ENCODE measurements at regions not wholly inside any gene's neighbourhood (a gene's known extent, or its start where the extent isn't known, plus 50 kb on each side); places are given as distances from the start of the nearest gene placed in this dataset.

DNA sequence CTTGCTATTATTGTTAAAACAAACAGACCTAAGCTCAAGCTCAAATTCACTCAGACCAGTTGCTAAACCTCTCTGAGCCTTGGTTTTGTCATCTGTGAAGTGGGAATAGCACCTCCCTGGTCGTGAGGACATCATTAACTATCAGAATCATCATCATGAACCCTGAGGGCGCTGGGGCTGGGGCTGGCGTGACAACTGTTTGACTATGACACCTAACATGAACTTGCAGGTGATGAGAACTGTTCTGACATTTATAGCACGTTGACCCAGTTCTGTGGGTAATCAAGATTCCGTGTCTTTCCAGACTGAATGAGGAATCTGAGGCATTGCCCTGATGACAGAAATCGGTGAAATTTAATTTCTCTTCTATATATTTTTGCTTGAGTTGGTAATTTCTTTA, 71.3 kb upstream of the CDH5 start:
- no peak for DNase-seq (ENCODE audit: low spot score in 2 of 2)
- H3K27me3 Mint-ChIP-seq, result peaks cover 12% of the 10 kb centered on the region
- H3K4me1 Mint-ChIP-seq, result peaks cover 4% of the 10 kb centered on the region
- no peaks in the 10 kb centered on the region for H3K36me3 Mint-ChIP-seq
- no peak overlapping the region for H3K27ac Mint-ChIP-seq
- no peaks in the 10 kb centered on the region for H3K9me3 Mint-ChIP-seq
- H3K4me3 Mint-ChIP-seq, result no peak overlapping the region
- no peak for ATAC-seq (ENCODE audit: low read depth)

DNA sequence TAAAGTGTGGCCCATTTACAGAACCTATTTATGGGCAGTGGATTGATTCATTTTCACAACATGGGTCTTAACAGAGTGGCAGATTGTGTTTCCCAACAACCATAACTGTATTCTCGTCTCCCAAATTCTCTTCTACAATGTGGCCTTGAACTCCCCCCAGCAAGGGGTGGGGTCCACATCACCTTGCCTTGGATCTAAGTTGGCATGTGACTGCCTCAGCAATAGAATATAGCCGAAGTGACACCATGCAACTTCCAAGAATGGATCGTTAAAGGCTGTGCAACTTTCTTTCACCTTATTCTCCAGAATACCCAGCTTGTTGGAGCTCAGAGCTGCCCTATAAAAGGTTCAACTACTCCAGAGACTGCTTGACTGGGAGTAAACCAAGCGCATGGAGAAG, 72.0 kb upstream of the CDH5 start:
- H3K27ac Mint-ChIP-seq, result no peak overlapping the region
- H3K4me1 Mint-ChIP-seq, result peaks cover 4% of the 10 kb centered on the region
- ATAC-seq (ENCODE audit: low read depth) (no peak), DNase-seq (ENCODE audit: low spot score in 2 of 2) (no peak)
- peaks cover 12% of the 10 kb centered on the region for H3K27me3 Mint-ChIP-seq
- H3K36me3 Mint-ChIP-seq, result no peaks in the 10 kb centered on the region
- no peak overlapping the region for H3K4me3 Mint-ChIP-seq
- no peaks in the 10 kb centered on the region for H3K9me3 Mint-ChIP-seq

DNA sequence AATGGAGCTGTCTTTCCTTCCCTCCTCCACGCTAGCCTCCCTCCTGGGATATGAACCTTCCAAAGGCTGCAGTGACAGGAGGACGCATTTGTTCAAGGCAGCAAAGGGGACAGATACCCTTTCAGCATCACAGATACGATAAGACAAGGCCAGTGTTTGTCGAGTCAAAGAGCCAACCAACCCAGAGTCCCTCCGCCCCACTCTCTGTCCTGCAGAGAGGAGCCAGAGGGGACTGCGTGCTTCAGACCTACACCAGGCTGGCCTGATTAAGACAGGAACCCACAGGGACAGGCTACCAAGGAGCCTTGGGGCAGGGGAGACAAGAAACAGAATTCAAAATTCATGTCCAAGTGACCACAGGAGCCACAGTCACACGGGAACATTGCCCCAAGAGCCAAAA, 72.6 kb upstream of the CDH5 start:
- Mint-ChIP-seq H3K9me3 (no peaks in the 10 kb centered on the region), H3K4me1 (no peaks in the 10 kb centered on the region)

DNA sequence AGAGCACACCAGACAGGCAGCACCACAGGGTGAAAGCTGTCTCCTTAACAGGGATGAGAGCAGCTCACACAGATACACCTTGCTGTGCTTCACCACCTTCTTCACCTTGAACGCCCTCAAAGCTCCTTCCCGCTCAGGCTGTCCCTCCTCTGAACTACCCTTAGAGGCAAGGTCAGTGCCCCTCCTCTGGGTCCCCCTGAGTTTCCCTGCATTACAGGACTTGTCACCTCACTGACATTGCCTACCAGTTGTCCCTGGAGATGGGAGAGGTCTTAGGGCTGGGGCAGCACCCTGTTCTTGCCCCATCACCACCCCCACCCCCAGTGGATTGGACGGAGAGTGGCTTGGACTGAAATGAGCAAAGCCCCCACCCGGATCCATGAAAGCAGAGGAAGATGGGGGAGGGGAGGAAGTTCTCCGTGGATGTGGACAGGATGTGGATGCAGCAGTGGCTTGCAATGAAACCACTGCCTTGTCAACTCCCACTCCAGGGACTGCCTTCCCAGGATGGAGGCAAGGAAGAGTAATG, 73.2 kb upstream of the CDH5 start:
- no peak for ATAC-seq (ENCODE audit: low read depth)
- Mint-ChIP-seq H3K27ac (no peak overlapping the region), H3K36me3 (no peaks in the 10 kb centered on the region), H3K27me3 (peaks cover 12% of the 10 kb centered on the region), H3K4me1 (no peaks in the 10 kb centered on the region), H3K4me3 (no peak overlapping the region), H3K9me3 (no peaks in the 10 kb centered on the region)
- no peak for DNase-seq (ENCODE audit: low spot score in 2 of 2)

More for the DNA sequence above, 72.6 kb upstream of the CDH5 start:
- Mint-ChIP-seq H3K27me3 (peaks cover 12% of the 10 kb centered on the region), H3K27ac (no peak overlapping the region), H3K36me3 (no peaks in the 10 kb centered on the region), H3K4me3 (no peak overlapping the region)
- no peak for DNase-seq (ENCODE audit: low spot score in 2 of 2)
- no peak for ATAC-seq (ENCODE audit: low read depth)

DNA sequence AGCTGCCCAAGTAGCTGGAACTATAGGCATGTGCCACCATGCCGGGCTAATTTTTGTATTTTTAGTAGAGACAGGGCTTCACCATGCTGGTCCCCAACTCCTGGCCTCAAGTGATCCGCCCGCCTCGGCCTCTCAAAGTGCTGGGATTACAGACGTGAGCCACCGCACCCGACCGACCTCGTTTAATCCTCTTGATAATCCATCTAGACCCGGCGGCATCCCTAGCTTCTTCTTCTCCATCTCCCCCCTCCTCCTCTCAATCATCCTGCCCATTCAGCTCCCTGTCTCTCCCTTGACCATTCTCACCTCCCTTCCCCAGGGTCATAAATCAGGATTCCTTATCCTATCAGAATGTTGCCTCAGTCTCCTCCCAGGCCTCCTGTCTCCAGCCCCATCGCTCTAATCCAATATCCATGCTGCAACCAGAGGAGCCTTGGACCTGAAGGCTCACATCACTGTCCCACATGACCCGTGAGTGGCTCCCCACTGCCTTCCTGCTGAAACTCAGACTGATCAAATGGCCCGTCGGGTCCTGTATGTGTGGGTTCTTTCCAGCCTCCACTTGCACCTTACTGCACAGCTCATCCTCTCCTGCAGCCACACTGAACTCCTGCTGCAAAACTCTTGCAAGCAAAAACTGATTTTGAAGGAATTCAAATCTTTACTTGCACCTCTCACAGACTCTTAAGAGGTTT, 74.1 kb upstream of the CDH5 start:
- Mint-ChIP-seq H3K4me1 (no peaks in the 10 kb centered on the region), H3K27ac (no peak overlapping the region), H3K36me3 (no peaks in the 10 kb centered on the region), H3K27me3 (peaks cover 12% of the 10 kb centered on the region), H3K9me3 (no peaks in the 10 kb centered on the region), H3K4me3 (no peak overlapping the region)
- DNase-seq (ENCODE audit: low spot score in 2 of 2), result no peak
- no peak for ATAC-seq (ENCODE audit: low read depth)

DNA sequence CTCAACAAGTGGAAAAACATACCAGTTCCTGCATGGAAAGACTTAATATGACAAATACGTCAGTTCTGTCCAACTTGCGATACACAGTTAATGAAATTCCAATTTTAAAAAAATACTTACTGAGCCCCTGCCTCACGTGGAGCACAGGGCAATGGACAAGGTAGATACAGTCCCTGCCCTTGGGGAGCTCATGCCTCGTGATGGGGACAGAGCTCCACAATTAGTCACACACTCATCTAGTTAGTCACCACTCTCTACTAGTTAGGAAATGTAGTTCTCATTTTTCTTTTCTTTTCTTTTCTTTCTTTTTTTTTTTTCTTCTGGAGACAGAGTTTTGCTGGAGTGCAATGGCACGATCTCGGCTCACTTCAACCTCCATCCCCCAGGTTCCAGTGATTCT, 74.7 kb upstream of the CDH5 start:
- no peaks in the 10 kb centered on the region for H3K4me1 Mint-ChIP-seq
- H3K36me3 Mint-ChIP-seq, result no peaks in the 10 kb centered on the region
- DNase-seq (ENCODE audit: low spot score in 2 of 2), result no peak
- no peak overlapping the region for H3K4me3 Mint-ChIP-seq
- H3K9me3 Mint-ChIP-seq, result no peaks in the 10 kb centered on the region
- H3K27ac Mint-ChIP-seq, result no peak overlapping the region
- H3K27me3 Mint-ChIP-seq, result peaks cover 12% of the 10 kb centered on the region
- no peak for ATAC-seq (ENCODE audit: low read depth)

DNA sequence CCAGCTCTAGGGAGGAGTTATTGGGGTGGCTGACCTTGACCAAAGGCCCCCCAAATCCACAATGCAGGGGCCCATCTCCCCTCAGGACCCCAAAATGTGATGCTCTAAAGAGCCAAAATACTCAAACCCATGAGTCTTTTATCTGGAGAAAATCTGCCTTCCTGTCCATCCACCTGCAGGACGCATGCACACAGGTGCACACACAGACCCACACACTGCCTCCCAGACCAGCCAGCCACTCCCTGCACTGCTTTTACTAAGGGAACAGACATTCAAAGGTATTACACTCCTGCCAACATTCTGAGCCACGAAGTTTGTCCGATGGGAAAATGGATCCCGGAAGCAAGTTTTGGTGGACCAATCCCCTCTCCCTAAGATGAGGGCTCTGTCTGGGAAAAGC, 76.1 kb upstream of the CDH5 start:
- ATAC-seq (ENCODE audit: low read depth) (no peak), DNase-seq (ENCODE audit: low spot score in 2 of 2) (no peak)
- no peak overlapping the region for H3K27ac Mint-ChIP-seq

DNA sequence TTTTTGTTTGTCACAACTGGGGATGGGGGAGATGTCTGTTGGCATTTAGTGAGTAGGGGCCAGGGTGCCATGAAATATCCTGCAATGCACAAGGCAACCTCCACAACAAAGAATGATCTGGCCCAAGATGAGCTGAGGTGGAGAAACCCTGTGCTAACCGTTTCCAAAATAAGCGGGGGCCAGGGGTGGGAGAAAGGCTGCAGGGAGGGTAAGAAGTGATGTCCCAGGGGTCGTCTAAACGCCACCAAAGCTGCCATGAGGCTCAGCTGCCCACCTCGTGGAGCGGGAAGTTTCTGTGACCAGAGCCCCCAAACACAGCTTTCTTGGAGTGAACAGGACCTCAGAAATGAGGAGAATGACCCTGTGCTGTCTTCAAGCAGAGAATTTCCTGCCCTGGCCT, 76.5 kb upstream of the CDH5 start:
- Mint-ChIP-seq H3K27ac (no peak overlapping the region), H3K27me3 (peaks cover 12% of the 10 kb centered on the region), H3K4me1 (no peaks in the 10 kb centered on the region), H3K36me3 (no peaks in the 10 kb centered on the region), H3K4me3 (no peak overlapping the region), H3K9me3 (no peaks in the 10 kb centered on the region)
- DNase-seq (ENCODE audit: low spot score in 2 of 2) (no peak), ATAC-seq (ENCODE audit: low read depth) (no peak)

More for the DNA sequence above, 76.1 kb upstream of the CDH5 start:
- Mint-ChIP-seq H3K9me3 (no peaks in the 10 kb centered on the region), H3K36me3 (no peaks in the 10 kb centered on the region), H3K4me3 (no peak overlapping the region), H3K27me3 (peaks cover 12% of the 10 kb centered on the region), H3K4me1 (no peaks in the 10 kb centered on the region)

DNA sequence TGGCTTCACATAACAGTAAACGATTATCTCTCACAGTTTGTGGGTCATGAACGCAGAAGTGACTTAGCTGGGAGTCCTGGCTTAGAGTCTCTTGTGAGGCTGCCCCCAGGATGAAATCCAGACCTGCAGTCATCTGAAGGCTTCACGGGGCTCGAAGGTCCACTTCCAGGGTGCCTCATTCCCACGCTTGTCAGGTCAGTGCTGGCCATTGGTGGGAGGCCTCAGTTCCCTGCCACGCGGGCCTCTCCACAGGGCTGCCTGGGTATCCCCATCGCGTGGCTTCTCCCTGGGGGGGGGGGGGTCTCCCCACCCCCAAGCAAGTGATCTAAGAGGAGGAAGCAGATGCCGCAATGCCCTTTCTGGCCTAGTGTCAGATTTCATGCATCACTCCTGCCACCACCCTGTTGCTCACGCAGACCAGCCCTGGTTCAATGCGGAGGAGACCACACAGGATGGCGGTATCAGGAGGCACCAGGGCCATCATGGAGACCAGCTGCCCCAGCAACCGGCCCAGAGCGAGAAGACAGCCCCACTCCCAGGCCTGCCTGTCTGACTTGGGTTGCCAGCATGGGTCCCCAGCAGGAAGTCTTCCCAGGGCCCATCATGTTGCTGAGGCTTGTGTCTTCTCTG, 77.3 kb upstream of the CDH5 start:
- H3K4me1 Mint-ChIP-seq, result no peaks in the 10 kb centered on the region
- no peaks in the 10 kb centered on the region for H3K9me3 Mint-ChIP-seq
- DNase-seq (ENCODE audit: low spot score in 2 of 2) (no peak), ATAC-seq (ENCODE audit: low read depth) (no peak)
- H3K36me3 Mint-ChIP-seq, result no peaks in the 10 kb centered on the region
- peaks cover 12% of the 10 kb centered on the region for H3K27me3 Mint-ChIP-seq
- no peak overlapping the region for H3K27ac Mint-ChIP-seq
- H3K4me3 Mint-ChIP-seq, result no peak overlapping the region

DNA sequence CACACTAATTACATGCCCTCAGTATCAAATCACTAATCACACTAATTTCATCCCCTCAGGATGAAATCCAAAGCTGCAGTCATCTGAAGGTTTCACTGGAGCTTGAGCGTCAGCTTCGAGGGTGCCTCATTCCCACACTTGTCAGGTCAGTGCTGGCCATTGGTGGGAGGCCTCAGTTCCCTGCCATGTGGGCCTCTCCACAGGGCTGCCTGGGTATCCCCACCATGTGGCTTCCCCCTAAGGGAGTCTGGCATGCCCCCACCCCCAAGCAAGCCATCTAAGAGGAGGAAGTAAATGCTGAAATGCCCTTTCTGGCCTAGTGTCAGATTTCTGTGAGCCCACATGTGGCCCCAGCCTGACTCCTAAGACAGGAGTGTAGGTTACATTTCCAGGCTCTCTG, 78.6 kb upstream of the CDH5 start:
- H3K9me3 Mint-ChIP-seq, result no peaks in the 10 kb centered on the region
- no peaks in the 10 kb centered on the region for H3K4me1 Mint-ChIP-seq
- DNase-seq (ENCODE audit: low spot score in 2 of 2) (no peak), ATAC-seq (ENCODE audit: low read depth) (no peak)
- no peak overlapping the region for H3K4me3 Mint-ChIP-seq
- H3K27me3 Mint-ChIP-seq, result peaks cover 8% of the 10 kb centered on the region
- H3K36me3 Mint-ChIP-seq, result no peaks in the 10 kb centered on the region
- H3K27ac Mint-ChIP-seq, result no peak overlapping the region

DNA sequence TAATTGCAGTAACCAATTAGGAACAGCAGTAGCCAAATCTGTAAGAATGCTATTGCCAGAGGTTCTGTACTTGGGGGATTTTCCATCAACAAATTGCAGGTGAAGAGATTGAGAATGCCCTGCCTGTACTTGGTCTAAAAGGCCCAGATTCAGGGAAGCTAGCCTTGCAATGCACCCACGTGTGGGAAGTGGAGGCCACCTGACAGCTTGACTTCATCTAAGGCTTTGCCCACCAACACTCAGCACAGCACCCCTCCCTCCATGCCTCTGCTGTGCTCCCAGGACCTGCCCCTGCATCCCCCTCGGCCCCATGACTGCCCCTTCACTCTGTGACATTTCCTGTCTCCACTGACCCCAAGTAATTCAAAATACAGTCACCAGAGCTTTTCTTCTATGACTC, 79.1 kb upstream of the CDH5 start:
- H3K27ac Mint-ChIP-seq, result no peak overlapping the region
- ATAC-seq (ENCODE audit: low read depth), result no peak
- no peaks in the 10 kb centered on the region for H3K9me3 Mint-ChIP-seq
- H3K27me3 Mint-ChIP-seq, result peaks cover 3% of the 10 kb centered on the region
- H3K4me3 Mint-ChIP-seq, result no peak overlapping the region
- no peaks in the 10 kb centered on the region for H3K4me1 Mint-ChIP-seq
- H3K36me3 Mint-ChIP-seq, result no peaks in the 10 kb centered on the region
- no peak for DNase-seq (ENCODE audit: low spot score in 2 of 2)

DNA sequence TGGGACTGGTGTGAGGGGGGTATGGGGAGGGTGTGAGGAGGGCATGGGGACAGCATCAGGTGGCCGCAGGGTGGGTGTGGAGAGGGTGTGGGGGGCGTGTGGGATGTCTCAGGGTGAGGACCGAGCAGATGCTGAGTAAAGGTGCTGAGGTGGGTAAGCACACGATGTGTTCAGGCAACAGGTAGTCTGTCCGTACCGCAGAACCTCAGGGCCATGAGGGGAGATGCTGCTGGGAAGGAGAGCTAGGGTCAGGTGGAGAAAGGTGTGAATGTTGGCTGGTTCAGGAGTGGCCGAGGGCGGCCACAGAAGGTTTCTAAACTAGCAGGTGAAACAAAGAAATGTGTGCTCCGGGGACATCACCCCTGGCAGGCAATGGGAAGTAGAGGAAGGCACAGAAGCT, 80.0 kb upstream of the CDH5 start:
- Mint-ChIP-seq H3K4me1 (no peaks in the 10 kb centered on the region), H3K36me3 (no peaks in the 10 kb centered on the region), H3K4me3 (no peak overlapping the region), H3K27me3 (peaks cover 2% of the 10 kb centered on the region), H3K27ac (no peak overlapping the region), H3K9me3 (no peaks in the 10 kb centered on the region)
- DNase-seq (ENCODE audit: low spot score in 2 of 2) (no peak), ATAC-seq (ENCODE audit: low read depth) (no peak)

DNA sequence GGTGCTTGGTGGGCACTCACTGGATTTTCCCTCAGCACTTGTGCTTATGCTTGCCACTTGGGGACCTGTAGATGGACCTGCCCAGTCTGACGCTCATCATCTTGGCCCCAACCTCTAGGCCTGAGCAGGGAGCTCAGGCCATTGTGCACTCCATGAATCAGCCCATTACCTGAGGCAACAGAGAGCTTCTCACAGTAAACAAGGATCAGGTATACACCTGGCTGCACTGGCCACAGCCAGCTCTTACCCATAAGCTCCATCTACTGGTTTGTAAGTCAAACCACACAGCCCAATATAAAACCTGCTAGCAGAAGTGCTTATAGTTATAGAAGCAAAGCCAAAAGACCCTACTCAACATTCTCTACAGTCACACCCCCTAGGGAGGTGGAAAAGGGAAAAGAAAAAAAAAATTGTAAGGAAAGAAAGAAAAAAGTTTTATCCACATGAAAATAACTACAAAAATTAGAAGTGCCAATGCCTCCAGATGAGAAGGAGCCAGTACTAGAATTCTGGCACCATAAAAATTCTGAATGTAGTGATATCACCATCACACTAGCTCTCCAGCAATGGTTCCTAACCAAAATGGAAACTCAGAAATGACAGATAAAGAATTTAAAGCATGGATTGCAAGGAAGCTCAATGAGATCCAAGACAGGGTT, 87.8 kb upstream of the CDH5 start:
- ATAC-seq (ENCODE audit: low read depth), result no peak
- Mint-ChIP-seq H3K27me3 (peaks cover 7% of the 10 kb centered on the region), H3K36me3 (no peaks in the 10 kb centered on the region), H3K9me3 (peaks cover 12% of the 10 kb centered on the region), H3K4me3 (no peak overlapping the region), H3K27ac (no peak overlapping the region), H3K4me1 (no peaks in the 10 kb centered on the region)
- DNase-seq (ENCODE audit: low spot score in 2 of 2), result no peak

DNA sequence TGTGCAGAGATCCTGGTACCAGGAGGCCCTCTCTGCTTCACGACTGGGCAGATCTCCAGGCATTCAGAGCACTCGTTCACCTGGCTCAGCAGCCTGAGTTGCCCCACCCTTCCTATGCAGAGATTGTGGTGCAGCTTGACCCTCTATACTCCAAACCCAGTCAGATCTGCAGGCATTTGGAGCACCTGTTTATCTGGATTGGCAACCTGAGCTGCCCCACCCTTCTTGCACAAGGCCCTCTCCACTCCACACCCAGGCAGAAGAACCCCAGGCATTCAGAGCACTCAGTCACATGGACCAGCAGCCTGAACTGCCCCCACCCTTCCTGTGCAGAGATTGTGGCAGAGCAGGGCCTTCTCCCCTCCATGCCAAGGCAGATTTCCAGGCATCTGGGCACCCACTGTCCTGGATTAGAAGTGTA, 88.4 kb upstream of the CDH5 start:
- Mint-ChIP-seq H3K4me3 (no peak overlapping the region), H3K27me3 (peaks cover 7% of the 10 kb centered on the region), H3K4me1 (no peaks in the 10 kb centered on the region), H3K9me3 (peaks cover 12% of the 10 kb centered on the region), H3K27ac (no peak overlapping the region), H3K36me3 (no peaks in the 10 kb centered on the region)
- ATAC-seq (ENCODE audit: low read depth) (no peak), DNase-seq (ENCODE audit: low spot score in 2 of 2) (no peak)
